GM10266 (cell line): ENCODE measurements at regions not wholly inside any gene's neighbourhood (a gene's known extent, or its start where the extent isn't known, plus 50 kb on each side); places are given as distances from the start of the nearest gene placed in this dataset.
"Not testable (repeated sequence)": the region's sequence is repeated elsewhere in the genome, so short reads cannot be mapped to it uniquely, and the experiment has no call there.

Experiments
- DNase-seq: peaks from one replicate; pipeline ENCODE4 v3.0.0; 2012; ENCODE audit errors: extremely low spot score
- TF ChIP-seq, protein P1 (sequence below): IDR thresholded peaks from 2 replicates; pipeline ENCODE4 v1.5.1; 2012; ENCODE audit warnings: mild to moderate bottlenecking, low read depth; ENCODE audit not compliant: control insufficient read depth, insufficient read depth; ENCODE audit errors: missing control alignments

DNA sequence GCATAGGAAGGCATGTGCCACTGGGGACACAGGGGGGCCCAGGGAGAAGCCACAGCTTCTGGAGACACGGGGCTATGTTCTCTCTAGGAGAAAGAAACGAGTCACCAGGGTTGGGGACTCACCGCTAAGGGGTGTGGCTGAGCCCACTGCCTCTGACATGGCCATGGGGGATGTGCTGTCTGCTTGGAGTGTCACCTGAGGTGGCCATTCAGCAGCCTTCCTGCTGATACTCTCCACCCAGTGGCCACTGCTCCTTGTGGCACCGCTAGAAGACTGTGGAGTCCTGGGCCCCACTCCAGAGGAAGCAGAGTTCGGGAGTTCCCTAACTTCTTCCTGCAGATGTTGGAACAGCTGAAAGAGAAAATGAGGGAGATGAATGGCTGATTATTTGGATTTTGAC lies 91.2 kb upstream of the SLC45A1 start:
- no peak for DNase-seq
- TF ChIP-seq, protein P1, sequence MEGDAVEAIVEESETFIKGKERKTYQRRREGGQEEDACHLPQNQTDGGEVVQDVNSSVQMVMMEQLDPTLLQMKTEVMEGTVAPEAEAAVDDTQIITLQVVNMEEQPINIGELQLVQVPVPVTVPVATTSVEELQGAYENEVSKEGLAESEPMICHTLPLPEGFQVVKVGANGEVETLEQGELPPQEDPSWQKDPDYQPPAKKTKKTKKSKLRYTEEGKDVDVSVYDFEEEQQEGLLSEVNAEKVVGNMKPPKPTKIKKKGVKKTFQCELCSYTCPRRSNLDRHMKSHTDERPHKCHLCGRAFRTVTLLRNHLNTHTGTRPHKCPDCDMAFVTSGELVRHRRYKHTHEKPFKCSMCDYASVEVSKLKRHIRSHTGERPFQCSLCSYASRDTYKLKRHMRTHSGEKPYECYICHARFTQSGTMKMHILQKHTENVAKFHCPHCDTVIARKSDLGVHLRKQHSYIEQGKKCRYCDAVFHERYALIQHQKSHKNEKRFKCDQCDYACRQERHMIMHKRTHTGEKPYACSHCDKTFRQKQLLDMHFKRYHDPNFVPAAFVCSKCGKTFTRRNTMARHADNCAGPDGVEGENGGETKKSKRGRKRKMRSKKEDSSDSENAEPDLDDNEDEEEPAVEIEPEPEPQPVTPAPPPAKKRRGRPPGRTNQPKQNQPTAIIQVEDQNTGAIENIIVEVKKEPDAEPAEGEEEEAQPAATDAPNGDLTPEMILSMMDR: no peak

DNA sequence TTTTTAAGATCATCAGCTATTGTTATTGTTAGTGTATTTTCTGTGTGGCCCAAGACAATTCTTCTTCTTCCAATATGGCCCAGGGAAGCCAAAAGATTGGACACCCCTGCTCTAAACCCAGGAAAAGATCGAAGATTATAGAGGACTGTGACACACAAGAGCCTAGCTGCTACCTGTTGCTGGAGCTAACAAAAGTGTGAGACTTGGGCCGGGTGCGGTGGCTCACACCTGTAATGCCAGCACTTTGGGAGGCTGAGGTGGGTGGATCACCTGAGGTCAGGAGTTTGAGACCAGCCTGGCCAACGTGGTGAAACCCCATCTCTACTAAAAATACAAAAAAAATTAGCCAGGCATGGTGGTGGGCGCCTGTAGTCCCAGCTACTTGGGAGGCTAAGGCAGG lies 91.9 kb upstream of the SLC45A1 start:
- not testable (repeated sequence) for DNase-seq

DNA sequence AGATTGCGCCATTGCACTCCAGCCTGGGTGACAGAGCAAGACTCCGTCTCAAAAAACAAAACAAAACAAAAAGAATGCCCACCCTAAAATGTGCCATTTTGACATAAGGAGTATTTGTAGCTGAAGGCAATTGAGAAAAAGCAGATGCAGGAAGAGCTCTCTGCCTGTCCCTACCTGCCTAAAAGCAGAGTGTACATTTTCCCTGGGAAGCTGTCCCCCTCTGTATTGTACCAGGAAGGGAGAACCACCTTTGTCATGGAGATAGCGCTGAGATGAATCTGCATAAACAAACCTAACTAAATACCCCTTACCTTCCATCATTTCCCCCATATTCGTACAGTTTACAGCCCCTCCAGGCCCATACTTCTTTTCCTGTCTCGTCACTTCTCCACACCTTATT lies 94.4 kb upstream of the SLC45A1 start:
- no peak for DNase-seq
- TF ChIP-seq, protein P1: no peak

DNA sequence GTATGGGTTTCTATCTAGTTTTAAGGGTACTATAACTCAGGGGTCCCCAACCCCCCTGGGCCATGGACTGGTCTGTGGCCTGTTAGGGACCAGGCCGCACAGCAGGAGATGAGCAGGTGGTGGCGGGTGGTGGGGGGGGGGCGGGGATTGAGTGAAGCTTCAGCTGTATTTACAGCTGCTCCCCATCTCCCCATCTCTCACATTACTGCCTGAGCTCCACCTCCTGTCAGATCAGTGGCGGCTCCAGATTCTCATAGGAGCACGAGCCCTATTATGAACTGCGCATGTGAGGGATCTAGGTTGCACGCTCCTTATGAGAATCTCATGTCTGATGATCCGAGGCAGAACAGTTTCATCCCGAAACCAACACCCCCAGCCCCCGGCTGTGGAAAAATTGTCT lies 95.1 kb upstream of the SLC45A1 start:
- no peak for DNase-seq
- TF ChIP-seq, protein P1: no peak

DNA sequence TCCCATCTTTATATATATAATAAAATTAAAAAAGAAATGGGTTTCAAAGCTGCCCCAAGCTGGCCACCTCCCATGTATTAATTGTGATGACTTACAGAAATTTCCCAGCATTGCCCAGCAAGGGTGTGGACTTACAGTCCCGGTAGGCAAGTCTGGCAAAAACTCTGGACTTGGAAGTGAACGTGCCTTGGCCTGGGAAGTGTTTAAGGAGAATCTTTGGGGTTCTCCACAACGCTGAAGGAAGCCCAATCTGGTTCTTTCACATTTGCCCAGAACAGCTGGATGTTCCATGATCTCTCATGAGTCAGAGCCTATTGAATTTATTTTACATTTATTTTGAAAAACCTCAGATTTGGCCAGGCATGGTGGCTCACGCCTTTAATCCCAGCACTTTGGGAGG lies 98.4 kb upstream of the SLC45A1 start:
- DNase-seq: no peak
- TF ChIP-seq, protein P1: no peak

DNA sequence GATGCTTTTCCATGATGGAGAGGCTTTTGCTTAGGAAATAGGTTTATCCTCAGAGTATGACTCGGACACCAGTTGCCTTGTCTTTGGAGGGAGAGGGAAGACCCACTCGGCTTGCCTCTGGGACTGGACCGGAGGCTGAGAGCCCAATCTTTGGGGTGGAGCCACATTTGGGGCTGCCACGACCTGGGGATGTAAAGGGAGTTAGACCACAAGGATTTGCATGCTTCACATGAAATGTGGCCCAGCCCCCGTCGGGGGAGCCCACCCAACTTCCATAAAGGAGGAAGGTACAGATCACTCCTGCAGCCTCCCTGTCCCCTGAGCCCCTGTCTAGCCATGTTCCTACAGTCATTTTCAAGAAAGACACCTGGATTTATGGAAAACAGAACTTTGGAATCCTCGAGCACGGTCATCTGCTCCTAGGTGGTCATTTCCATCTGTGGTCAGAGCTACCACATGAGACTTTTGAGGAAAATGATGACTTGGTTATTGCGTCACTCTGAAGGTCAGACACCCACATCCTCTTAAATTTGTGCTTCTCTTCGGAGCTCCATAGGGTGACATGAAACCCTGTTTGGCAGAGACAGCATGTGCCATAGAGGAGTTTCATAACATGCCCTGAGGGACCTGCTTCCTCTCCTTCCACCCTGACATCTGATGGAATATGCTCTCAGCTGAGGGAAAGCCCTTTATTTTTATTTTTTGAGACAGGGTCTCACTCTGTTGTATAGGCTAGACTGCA lies 99.4 kb upstream of the SLC45A1 start:
- no peak for DNase-seq
- TF ChIP-seq, protein P1: no peak

DNA sequence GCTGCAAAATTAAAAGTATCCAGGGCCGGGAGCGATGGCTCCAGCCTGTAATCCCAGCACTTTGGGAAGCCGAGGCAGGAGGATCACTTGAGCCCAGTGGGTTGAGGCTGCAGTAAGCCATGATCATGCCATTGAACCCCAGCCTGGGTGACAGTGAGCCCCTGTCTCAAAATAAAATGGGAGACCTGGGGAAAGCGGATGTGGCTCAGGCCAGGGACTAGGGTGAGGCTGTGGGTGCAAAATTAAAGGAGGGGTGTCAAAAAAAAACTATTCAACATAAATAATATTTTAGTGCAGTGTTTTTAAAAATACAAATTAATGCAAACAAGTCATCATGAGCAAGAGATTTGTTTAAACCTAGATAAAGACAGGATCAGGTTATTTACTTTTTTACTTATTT lies 100.1 kb upstream of the SLC45A1 start:
- DNase-seq: no peak
- TF ChIP-seq, protein P1: no peak
